ENCODE measurements at regions not wholly inside any gene's neighbourhood (a gene's known extent, or its start where the extent isn't known, plus 50 kb on each side); places are given as distances from the start of the nearest gene placed in this dataset.
"Not testable (repeated sequence)": the region's sequence is repeated elsewhere in the genome, so short reads cannot be mapped to it uniquely, and the experiment has no call there.

DNA sequence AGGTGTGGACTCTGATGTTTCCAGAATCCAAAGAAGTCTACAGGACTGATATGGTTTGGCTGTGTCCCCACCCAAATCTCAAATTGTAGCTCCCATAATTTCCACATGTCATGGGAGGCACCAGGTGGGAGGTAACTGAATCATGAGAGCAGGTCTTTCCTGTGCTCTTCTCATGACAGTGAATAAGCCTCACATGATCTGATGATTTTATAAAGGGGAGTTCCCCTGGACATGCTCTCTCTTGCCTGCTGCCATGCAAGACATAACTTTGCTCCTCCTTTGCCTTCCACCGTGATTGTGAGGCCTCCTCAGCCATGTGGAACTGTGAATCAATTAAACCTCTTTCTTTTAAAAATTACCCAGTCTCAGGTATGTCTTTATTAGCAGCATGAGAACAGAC is 1205.3 kb downstream of the SLC16A7 start:
- not testable (repeated sequence) for H3K4me2 ChIP-seq (ENCODE audit: low read length); H3K36me3 ChIP-seq (ENCODE audit: insufficient read depth, low read length); H3K27me3 ChIP-seq (ENCODE audit: insufficient read depth, low read depth, low read length); H3K9ac ChIP-seq (ENCODE audit: low read length); H3F3A ChIP-seq (ENCODE audit: insufficient read depth, low read length, poor library complexity, severe bottlenecking); H3K9me3 ChIP-seq (ENCODE audit: low read length); H4K20me1 ChIP-seq (ENCODE audit: insufficient read depth); H3K4me3 ChIP-seq (ENCODE audit: low read length); H3K27ac ChIP-seq (ENCODE audit: low read length); H3K9me2 ChIP-seq (ENCODE audit: insufficient read depth, low read length); H3K79me2 ChIP-seq (replicated peaks; ENCODE audit: insufficient read depth, low read length); H2AFZ ChIP-seq (ENCODE audit: low read depth, low read length)

DNA sequence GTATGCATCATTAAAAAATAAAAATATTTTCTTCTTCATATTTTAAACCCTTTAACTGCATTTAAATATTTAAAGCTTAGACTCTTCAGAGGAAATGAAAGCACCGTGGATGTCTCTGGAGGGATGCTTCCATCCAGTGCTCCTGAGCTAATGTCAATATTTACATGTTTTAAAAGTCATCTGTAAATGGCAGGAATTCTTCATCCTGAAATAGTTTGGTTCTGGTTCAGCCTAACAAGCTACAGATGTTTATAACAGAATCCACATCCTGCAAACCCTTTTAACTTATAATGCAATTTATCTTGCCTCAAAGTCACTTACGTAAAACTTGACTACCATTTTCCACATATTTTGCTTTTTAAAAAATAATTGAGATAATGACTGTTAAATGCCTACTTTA is 1207.3 kb downstream of the SLC16A7 start:
- Histone ChIP-seq H3K4me3 (ENCODE audit: low read length) (no peak overlapping the region), H2AFZ (ENCODE audit: low read depth, low read length) (no peak overlapping the region), H3K9me3 (ENCODE audit: low read length) (no peaks in the 10 kb centered on the region), H3K9me2 (ENCODE audit: insufficient read depth, low read length) (no peaks in the 10 kb centered on the region), H3K9ac (ENCODE audit: low read length) (no peak overlapping the region), H3K27me3 (ENCODE audit: insufficient read depth, low read depth, low read length) (no peaks in the 10 kb centered on the region), H3K27ac (ENCODE audit: low read length) (no peak overlapping the region), H3K4me2 (ENCODE audit: low read length) (no peak overlapping the region), H3K36me3 (ENCODE audit: insufficient read depth, low read length) (no peaks in the 10 kb centered on the region), H4K20me1 (ENCODE audit: insufficient read depth) (no peaks in the 10 kb centered on the region), H3K79me2 (replicated peaks; ENCODE audit: insufficient read depth, low read length) (no peaks in the 10 kb centered on the region), H3F3A (ENCODE audit: insufficient read depth, low read length, poor library complexity, severe bottlenecking) (no peaks in the 10 kb centered on the region)
- TF ChIP-seq, protein P1, sequence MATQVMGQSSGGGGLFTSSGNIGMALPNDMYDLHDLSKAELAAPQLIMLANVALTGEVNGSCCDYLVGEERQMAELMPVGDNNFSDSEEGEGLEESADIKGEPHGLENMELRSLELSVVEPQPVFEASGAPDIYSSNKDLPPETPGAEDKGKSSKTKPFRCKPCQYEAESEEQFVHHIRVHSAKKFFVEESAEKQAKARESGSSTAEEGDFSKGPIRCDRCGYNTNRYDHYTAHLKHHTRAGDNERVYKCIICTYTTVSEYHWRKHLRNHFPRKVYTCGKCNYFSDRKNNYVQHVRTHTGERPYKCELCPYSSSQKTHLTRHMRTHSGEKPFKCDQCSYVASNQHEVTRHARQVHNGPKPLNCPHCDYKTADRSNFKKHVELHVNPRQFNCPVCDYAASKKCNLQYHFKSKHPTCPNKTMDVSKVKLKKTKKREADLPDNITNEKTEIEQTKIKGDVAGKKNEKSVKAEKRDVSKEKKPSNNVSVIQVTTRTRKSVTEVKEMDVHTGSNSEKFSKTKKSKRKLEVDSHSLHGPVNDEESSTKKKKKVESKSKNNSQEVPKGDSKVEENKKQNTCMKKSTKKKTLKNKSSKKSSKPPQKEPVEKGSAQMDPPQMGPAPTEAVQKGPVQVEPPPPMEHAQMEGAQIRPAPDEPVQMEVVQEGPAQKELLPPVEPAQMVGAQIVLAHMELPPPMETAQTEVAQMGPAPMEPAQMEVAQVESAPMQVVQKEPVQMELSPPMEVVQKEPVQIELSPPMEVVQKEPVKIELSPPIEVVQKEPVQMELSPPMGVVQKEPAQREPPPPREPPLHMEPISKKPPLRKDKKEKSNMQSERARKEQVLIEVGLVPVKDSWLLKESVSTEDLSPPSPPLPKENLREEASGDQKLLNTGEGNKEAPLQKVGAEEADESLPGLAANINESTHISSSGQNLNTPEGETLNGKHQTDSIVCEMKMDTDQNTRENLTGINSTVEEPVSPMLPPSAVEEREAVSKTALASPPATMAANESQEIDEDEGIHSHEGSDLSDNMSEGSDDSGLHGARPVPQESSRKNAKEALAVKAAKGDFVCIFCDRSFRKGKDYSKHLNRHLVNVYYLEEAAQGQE (IDR thresholded peaks at IDR 0.05; ENCODE audit: borderline replicate concordance) = no peak
- no peak for TF ChIP-seq EP300 (conservative IDR thresholded peaks at IDR 0.05; ENCODE audit: poor library complexity, severe bottlenecking)
- no peak for TF ChIP-seq EZH2 (IDR thresholded peaks at IDR 0.05; ENCODE audit: borderline replicate concordance, insufficient read depth, low read length, poor library complexity, severe bottlenecking)
- TF ChIP-seq TAF1 (IDR thresholded peaks at IDR 0.05; ENCODE audit: low read depth) = no peak
- TF ChIP-seq, protein P2, sequence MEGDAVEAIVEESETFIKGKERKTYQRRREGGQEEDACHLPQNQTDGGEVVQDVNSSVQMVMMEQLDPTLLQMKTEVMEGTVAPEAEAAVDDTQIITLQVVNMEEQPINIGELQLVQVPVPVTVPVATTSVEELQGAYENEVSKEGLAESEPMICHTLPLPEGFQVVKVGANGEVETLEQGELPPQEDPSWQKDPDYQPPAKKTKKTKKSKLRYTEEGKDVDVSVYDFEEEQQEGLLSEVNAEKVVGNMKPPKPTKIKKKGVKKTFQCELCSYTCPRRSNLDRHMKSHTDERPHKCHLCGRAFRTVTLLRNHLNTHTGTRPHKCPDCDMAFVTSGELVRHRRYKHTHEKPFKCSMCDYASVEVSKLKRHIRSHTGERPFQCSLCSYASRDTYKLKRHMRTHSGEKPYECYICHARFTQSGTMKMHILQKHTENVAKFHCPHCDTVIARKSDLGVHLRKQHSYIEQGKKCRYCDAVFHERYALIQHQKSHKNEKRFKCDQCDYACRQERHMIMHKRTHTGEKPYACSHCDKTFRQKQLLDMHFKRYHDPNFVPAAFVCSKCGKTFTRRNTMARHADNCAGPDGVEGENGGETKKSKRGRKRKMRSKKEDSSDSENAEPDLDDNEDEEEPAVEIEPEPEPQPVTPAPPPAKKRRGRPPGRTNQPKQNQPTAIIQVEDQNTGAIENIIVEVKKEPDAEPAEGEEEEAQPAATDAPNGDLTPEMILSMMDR (IDR thresholded peaks at IDR 0.05; ENCODE audit: poor library complexity, severe bottlenecking) = no peak
- no peak for TF ChIP-seq POLR2AphosphoS5 (IDR thresholded peaks at IDR 0.05)
- TF ChIP-seq MXI1 (conservative IDR thresholded peaks at IDR 0.05; ENCODE audit: poor library complexity, severe bottlenecking) = no peak
- TF ChIP-seq RAD21 (conservative IDR thresholded peaks at IDR 0.05) = no peak
- no peak for TF ChIP-seq SMC3 (conservative IDR thresholded peaks at IDR 0.05; ENCODE audit: poor library complexity)

DNA sequence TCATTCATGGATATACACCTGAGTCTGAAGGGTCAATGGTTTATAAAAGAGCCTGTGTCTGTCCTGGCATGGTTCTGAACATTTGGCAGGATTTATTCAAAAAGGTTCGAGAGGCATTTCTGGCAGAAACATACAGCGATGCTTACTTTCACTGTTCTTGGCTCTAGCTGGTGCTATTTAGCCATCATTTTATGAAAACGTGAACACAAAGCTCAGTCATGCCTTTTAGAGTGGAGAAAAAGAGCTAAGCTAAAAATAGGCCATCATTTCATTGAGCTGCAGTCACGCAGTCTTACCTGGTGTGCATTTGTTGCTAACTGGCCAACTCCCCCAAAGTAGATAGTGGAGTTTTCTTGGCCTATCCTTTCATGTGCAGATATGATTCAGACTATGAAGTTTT is 1209.5 kb downstream of the SLC16A7 start:
- no peaks in the 10 kb centered on the region for H4K20me1 ChIP-seq (ENCODE audit: insufficient read depth)
- H3K4me3 ChIP-seq (ENCODE audit: low read length) = no peak overlapping the region
- no peaks in the 10 kb centered on the region for H3K36me3 ChIP-seq (ENCODE audit: insufficient read depth, low read length)
- H3K9ac ChIP-seq (ENCODE audit: low read length) = no peak overlapping the region
- H3K27me3 ChIP-seq (ENCODE audit: insufficient read depth, low read depth, low read length) = no peaks in the 10 kb centered on the region
- no peaks in the 10 kb centered on the region for H3F3A ChIP-seq (ENCODE audit: insufficient read depth, low read length, poor library complexity, severe bottlenecking)
- H3K79me2 ChIP-seq (replicated peaks; ENCODE audit: insufficient read depth, low read length) = no peaks in the 10 kb centered on the region
- H2AFZ ChIP-seq (ENCODE audit: low read depth, low read length) = no peak overlapping the region
- TF ChIP-seq EP300 (conservative IDR thresholded peaks at IDR 0.05; ENCODE audit: poor library complexity, severe bottlenecking) (no peak), SMC3 (conservative IDR thresholded peaks at IDR 0.05; ENCODE audit: poor library complexity) (peak; percentile 56), RAD21 (conservative IDR thresholded peaks at IDR 0.05) (peak; percentile 69), TAF1 (IDR thresholded peaks at IDR 0.05; ENCODE audit: low read depth) (no peak), MXI1 (conservative IDR thresholded peaks at IDR 0.05; ENCODE audit: poor library complexity, severe bottlenecking) (no peak), POLR2AphosphoS5 (IDR thresholded peaks at IDR 0.05) (peak; percentile 44), EZH2 (IDR thresholded peaks at IDR 0.05; ENCODE audit: borderline replicate concordance, insufficient read depth, low read length, poor library complexity, severe bottlenecking) (no peak)
- TF ChIP-seq, protein P2 (IDR thresholded peaks at IDR 0.05; ENCODE audit: poor library complexity, severe bottlenecking) = peak; percentile 57
- TF ChIP-seq, protein P1 (IDR thresholded peaks at IDR 0.05; ENCODE audit: borderline replicate concordance) = no peak
- no peaks in the 10 kb centered on the region for H3K9me3 ChIP-seq (ENCODE audit: low read length)
- no peaks in the 10 kb centered on the region for H3K9me2 ChIP-seq (ENCODE audit: insufficient read depth, low read length)
- H3K4me2 ChIP-seq (ENCODE audit: low read length) = no peak overlapping the region
- no peak overlapping the region for H3K27ac ChIP-seq (ENCODE audit: low read length)

All from neural cell (in vitro differentiated cells).